ENCODE measurements at regions not wholly inside any gene's neighbourhood (a gene's known extent, or its start where the extent isn't known, plus 50 kb on each side); places are given as distances from the start of the nearest gene placed in this dataset.

DNA sequence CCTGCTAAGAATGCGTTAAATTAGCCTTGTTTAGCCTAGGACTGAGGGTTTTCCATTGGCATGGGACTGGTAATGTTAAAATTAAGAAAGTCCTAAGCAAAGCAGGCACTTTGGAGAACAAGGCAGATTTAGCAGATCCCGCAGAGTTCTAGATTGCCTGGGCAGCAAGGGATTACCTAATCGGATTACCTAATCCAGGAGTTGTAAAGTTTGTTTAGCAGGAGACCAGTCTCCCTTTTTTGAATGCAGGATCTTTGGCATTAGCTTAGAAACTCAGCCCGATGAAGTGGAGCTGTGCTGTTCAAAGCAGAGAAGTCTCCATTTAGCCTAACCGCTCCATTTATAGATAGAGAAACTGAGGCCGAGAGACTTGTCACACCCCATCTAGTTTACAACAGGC, 206.0 kb downstream of the DMRT2 start:
- H3K9me2 ChIP-seq (ENCODE audit: low read depth, low read length) = no peaks in the 10 kb centered on the region
- H3K79me2 ChIP-seq (ENCODE audit: insufficient read depth, low read length) = no peaks in the 10 kb centered on the region
- H4K20me1 ChIP-seq (ENCODE audit: insufficient read depth, low read length) = no peaks in the 10 kb centered on the region
- no peaks in the 10 kb centered on the region for H3K27me3 ChIP-seq (ENCODE audit: insufficient read depth, low read length)
- H3K27ac ChIP-seq (ENCODE audit: low read depth, low read length, poor library complexity, severe bottlenecking) = no peak overlapping the region
- H3F3A ChIP-seq (ENCODE audit: insufficient read depth, low read length) = no peaks in the 10 kb centered on the region
- no peak overlapping the region for H2AFZ ChIP-seq (ENCODE audit: low read length)
- no peak for TF ChIP-seq CTCF (IDR thresholded peaks at IDR 0.05; ENCODE audit: low read length)
- TF ChIP-seq EZH2 (IDR thresholded peaks at IDR 0.05; ENCODE audit: borderline replicate concordance, low read length) = no peak
- no peak overlapping the region for H3K4me2 ChIP-seq (ENCODE audit: low read length)
- no peak overlapping the region for H3K4me3 ChIP-seq (ENCODE audit: low read depth, low read length, poor library complexity, severe bottlenecking)
- H3K36me3 ChIP-seq (ENCODE audit: insufficient read depth, low read length) = no peaks in the 10 kb centered on the region
- no peaks in the 10 kb centered on the region for H3K9me3 ChIP-seq (ENCODE audit: low read length)
- H3K4me1 ChIP-seq (ENCODE audit: insufficient read depth, low read length, severe bottlenecking) = no peaks in the 10 kb centered on the region
- no peak overlapping the region for H3K9ac ChIP-seq (ENCODE audit: low read length)

- Histone ChIP-seq H3K9ac (ENCODE audit: low read length) (no peak overlapping the region), H3K4me3 (ENCODE audit: low read depth, low read length, poor library complexity, severe bottlenecking) (no peak overlapping the region), H2AFZ (ENCODE audit: low read length) (no peak overlapping the region), H3K27ac (ENCODE audit: low read depth, low read length, poor library complexity, severe bottlenecking) (no peak overlapping the region), H4K20me1 (ENCODE audit: insufficient read depth, low read length) (no peaks in the 10 kb centered on the region), H3K9me2 (ENCODE audit: low read depth, low read length) (no peaks in the 10 kb centered on the region), H3K79me2 (ENCODE audit: insufficient read depth, low read length) (no peaks in the 10 kb centered on the region), H3K27me3 (ENCODE audit: insufficient read depth, low read length) (no peaks in the 10 kb centered on the region), H3K4me2 (ENCODE audit: low read length) (no peak overlapping the region), H3F3A (ENCODE audit: insufficient read depth, low read length) (no peaks in the 10 kb centered on the region), H3K36me3 (ENCODE audit: insufficient read depth, low read length) (no peaks in the 10 kb centered on the region), H3K4me1 (ENCODE audit: insufficient read depth, low read length, severe bottlenecking) (no peaks in the 10 kb centered on the region), H3K9me3 (ENCODE audit: low read length) (no peaks in the 10 kb centered on the region)
- TF ChIP-seq CTCF (IDR thresholded peaks at IDR 0.05; ENCODE audit: low read length) (no peak), EZH2 (IDR thresholded peaks at IDR 0.05; ENCODE audit: borderline replicate concordance, low read length) (no peak)
Measured at GRCh38 chr9:1261266-1261665, 211.1 kb downstream of the DMRT2 start.

- no peaks in the 10 kb centered on the region for H3K9me3 ChIP-seq (ENCODE audit: low read length)
- TF ChIP-seq EZH2 (IDR thresholded peaks at IDR 0.05; ENCODE audit: borderline replicate concordance, low read length) (no peak), CTCF (IDR thresholded peaks at IDR 0.05; ENCODE audit: low read length) (no peak)
- H3K36me3 ChIP-seq (ENCODE audit: insufficient read depth, low read length) = no peaks in the 10 kb centered on the region
- H3K4me1 ChIP-seq (ENCODE audit: insufficient read depth, low read length, severe bottlenecking) = no peaks in the 10 kb centered on the region
- H3K4me2 ChIP-seq (ENCODE audit: low read length) = no peak overlapping the region
- no peaks in the 10 kb centered on the region for H4K20me1 ChIP-seq (ENCODE audit: insufficient read depth, low read length)
- no peaks in the 10 kb centered on the region for H3F3A ChIP-seq (ENCODE audit: insufficient read depth, low read length)
- no peaks in the 10 kb centered on the region for H3K79me2 ChIP-seq (ENCODE audit: insufficient read depth, low read length)
- H3K9ac ChIP-seq (ENCODE audit: low read length) = no peak overlapping the region
- H2AFZ ChIP-seq (ENCODE audit: low read length) = no peak overlapping the region
- no peak overlapping the region for H3K27ac ChIP-seq (ENCODE audit: low read depth, low read length, poor library complexity, severe bottlenecking)
- H3K9me2 ChIP-seq (ENCODE audit: low read depth, low read length) = no peaks in the 10 kb centered on the region
- H3K27me3 ChIP-seq (ENCODE audit: insufficient read depth, low read length) = no peaks in the 10 kb centered on the region
- H3K4me3 ChIP-seq (ENCODE audit: low read depth, low read length, poor library complexity, severe bottlenecking) = no peak overlapping the region
Measured at GRCh38 chr9:1261879-1262766, 212.0 kb downstream of the DMRT2 start.

All from OCI-LY1 (cell line).